BLaER1 treated with 17β-estradiol and CSF1 and Interleukin-3, amounts not matched to agents 10 nM and 100 nM (cell line): ENCODE measurements at regions not wholly inside any gene's neighbourhood (a gene's known extent, or its start where the extent isn't known, plus 50 kb on each side); places are given as distances from the start of the nearest gene placed in this dataset.

Source experiments
- H3K27ac ChIP-seq, 11 experiments: shearing (Covaris generic); formaldehyde crosslinking; 2 replicates each; pipeline ENCODE4 v1.8.1; 2022
- H3K27me3 ChIP-seq, 11 experiments: shearing (Covaris generic); formaldehyde crosslinking; 2 replicates each; pipeline ENCODE4 v1.8.1; 2022
- H3K36me3 ChIP-seq, 11 experiments: shearing (Covaris generic); formaldehyde crosslinking; 2 replicates each; pipeline ENCODE4 v1.8.1; 2022
- H3K4me1 ChIP-seq, 10 experiments: shearing (Covaris generic); formaldehyde crosslinking; 2 replicates each; pipeline ENCODE4 v1.8.1; 2022
- H3K4me2 ChIP-seq, 11 experiments: shearing (Covaris generic); formaldehyde crosslinking; 2 replicates each; pipeline ENCODE4 v1.8.1; 2022
- H3K4me3 ChIP-seq, 10 experiments: shearing (Covaris generic); formaldehyde crosslinking; 2 replicates each; pipeline ENCODE4 v1.8.1; 2022
- H3K9ac ChIP-seq, 11 experiments: shearing (Covaris generic); formaldehyde crosslinking; 2 replicates each; pipeline ENCODE4 v1.8.1; 2022
- H3K9me3 ChIP-seq, 11 experiments: shearing (Covaris generic); formaldehyde crosslinking; replicated peaks in 1 of 11; 2 replicates each; pipeline ENCODE4 v1.8.1; 2022
- H4K20me1 ChIP-seq, 11 experiments: shearing (Covaris generic); formaldehyde crosslinking; 2 replicates each; pipeline ENCODE4 v1.8.1; 2022
- Cebpa-rat ChIP-seq, 11 experiments: shearing (Covaris generic); IDR thresholded peaks; 2 replicates each; pipeline ENCODE4 v1.8.1; 2022

- Histone ChIP-seq H4K20me1 (no peaks in the 10 kb centered on the region), H3K36me3 (no peaks in the 10 kb centered on the region), H3K4me3 (no peak overlapping the region), H3K9ac (no peak overlapping the region), H3K4me2 (no peak overlapping the region), H3K27ac (no peak overlapping the region), H3K4me1 (no peaks in the 10 kb centered on the region), H3K9me3 (no peaks in the 10 kb centered on the region), H3K27me3 (no peaks in the 10 kb centered on the region)
- no peak for TF ChIP-seq Cebpa-rat (IDR thresholded peaks at IDR 0.05)
Measured at GRCh38 chr5:29770936-29771335, 1422.5 kb upstream of the CDH6 start.

GRCh38 chr5:29769474-29769873, 1424.0 kb upstream of the CDH6 start:
- no peaks in the 10 kb centered on the region for H3K36me3 ChIP-seq
- H3K27me3 ChIP-seq = no peaks in the 10 kb centered on the region
- no peaks in the 10 kb centered on the region for H3K9me3 ChIP-seq
- H3K9ac ChIP-seq = no peak overlapping the region
- no peak for TF ChIP-seq Cebpa-rat (IDR thresholded peaks at IDR 0.05)
- H4K20me1 ChIP-seq = no peaks in the 10 kb centered on the region
- no peaks in the 10 kb centered on the region for H3K4me1 ChIP-seq
- no peak overlapping the region for H3K4me2 ChIP-seq
- H3K4me3 ChIP-seq = no peak overlapping the region
- H3K27ac ChIP-seq = no peak overlapping the region

GRCh38 chr5:29758986-29759421, 1434.5 kb upstream of the CDH6 start:
- TF ChIP-seq Cebpa-rat (IDR thresholded peaks at IDR 0.05) = no peak
- Histone ChIP-seq H3K4me2 (no peak overlapping the region), H3K9ac (no peak overlapping the region), H3K27ac (no peak overlapping the region), H3K36me3 (no peaks in the 10 kb centered on the region), H3K4me3 (no peak overlapping the region), H4K20me1 (no peaks in the 10 kb centered on the region), H3K27me3 (no peaks in the 10 kb centered on the region), H3K4me1 (no peaks in the 10 kb centered on the region), H3K9me3 (no peaks in the 10 kb centered on the region)

DNA sequence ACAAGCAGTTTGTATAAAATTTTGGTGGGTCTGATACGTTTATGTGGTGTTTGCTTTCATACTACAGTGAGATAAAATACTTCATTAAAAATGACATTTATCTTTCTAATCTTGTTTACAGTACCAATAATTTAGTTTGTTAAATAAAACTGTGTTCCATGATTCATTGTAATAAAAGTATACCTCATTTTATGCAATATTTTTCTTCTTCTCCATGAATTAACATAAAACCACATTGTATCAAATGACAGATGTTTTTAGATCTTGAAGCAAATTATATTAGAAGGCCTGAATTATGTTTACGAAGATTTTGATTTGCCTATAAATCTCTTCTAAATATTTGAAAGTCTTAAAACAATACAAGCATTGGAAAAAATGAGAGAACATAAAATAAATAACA, 1443.0 kb upstream of the CDH6 start:
- Histone ChIP-seq H3K4me1 (no peaks in the 10 kb centered on the region), H3K9me3 (no peaks in the 10 kb centered on the region), H3K4me3 (no peak overlapping the region), H4K20me1 (no peaks in the 10 kb centered on the region), H3K27ac (no peak overlapping the region), H3K9ac (no peak overlapping the region), H3K27me3 (no peaks in the 10 kb centered on the region), H3K36me3 (no peaks in the 10 kb centered on the region), H3K4me2 (no peak overlapping the region)
- no peak for TF ChIP-seq Cebpa-rat (IDR thresholded peaks at IDR 0.05)

GRCh38 chr5:29744618-29745017, 1448.9 kb upstream of the CDH6 start:
- Histone ChIP-seq H3K27me3 (no peaks in the 10 kb centered on the region), H3K9ac (no peak overlapping the region), H3K4me2 (no peak overlapping the region), H3K4me1 (no peaks in the 10 kb centered on the region), H3K36me3 (no peaks in the 10 kb centered on the region), H4K20me1 (no peaks in the 10 kb centered on the region), H3K9me3 (no peaks in the 10 kb centered on the region), H3K4me3 (no peak overlapping the region), H3K27ac (no peak overlapping the region)
- no peak for TF ChIP-seq Cebpa-rat (IDR thresholded peaks at IDR 0.05)

GRCh38 chr5:29720954-29721353, 1472.5 kb upstream of the CDH6 start:
- no peaks in the 10 kb centered on the region for H3K9me3 ChIP-seq
- no peak overlapping the region for H3K9ac ChIP-seq
- no peak overlapping the region for H3K4me2 ChIP-seq
- no peaks in the 10 kb centered on the region for H4K20me1 ChIP-seq
- no peaks in the 10 kb centered on the region for H3K27me3 ChIP-seq
- no peak overlapping the region for H3K4me3 ChIP-seq
- no peak for TF ChIP-seq Cebpa-rat (IDR thresholded peaks at IDR 0.05)
- no peaks in the 10 kb centered on the region for H3K36me3 ChIP-seq
- no peak overlapping the region for H3K27ac ChIP-seq
- no peaks in the 10 kb centered on the region for H3K4me1 ChIP-seq

DNA sequence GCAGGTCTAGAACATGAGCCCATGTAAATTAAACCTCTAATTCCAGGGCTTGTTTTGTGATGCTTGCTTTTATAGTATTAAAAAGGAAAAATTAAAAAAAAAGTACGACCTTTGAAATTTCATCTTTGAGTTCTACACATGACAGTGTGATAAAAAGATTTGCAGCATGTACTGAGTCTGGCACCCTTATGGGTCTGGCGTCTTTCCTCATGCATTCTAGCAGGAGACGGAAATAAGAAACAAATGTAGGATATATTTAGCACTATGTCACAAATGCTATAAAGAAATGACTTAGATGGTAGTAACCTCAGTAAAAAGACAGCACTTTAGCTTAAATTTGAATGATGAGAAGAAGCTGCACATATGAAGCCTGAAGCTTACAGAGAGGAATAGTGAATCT, 1474.3 kb upstream of the CDH6 start:
- H3K36me3 ChIP-seq = no peaks in the 10 kb centered on the region
- no peaks in the 10 kb centered on the region for H3K27me3 ChIP-seq
- no peak overlapping the region for H3K4me3 ChIP-seq
- no peak for TF ChIP-seq Cebpa-rat (IDR thresholded peaks at IDR 0.05)
- H3K4me2 ChIP-seq = no peak overlapping the region
- no peaks in the 10 kb centered on the region for H4K20me1 ChIP-seq
- no peaks in the 10 kb centered on the region for H3K9me3 ChIP-seq
- no peak overlapping the region for H3K27ac ChIP-seq
- H3K9ac ChIP-seq = no peak overlapping the region
- H3K4me1 ChIP-seq = no peaks in the 10 kb centered on the region

GRCh38 chr5:29715167-29715566, 1478.3 kb upstream of the CDH6 start:
- Histone ChIP-seq H3K4me2 (no peak overlapping the region), H3K36me3 (no peaks in the 10 kb centered on the region), H3K27me3 (no peaks in the 10 kb centered on the region), H3K4me3 (no peak overlapping the region), H3K27ac (no peak overlapping the region), H3K9me3 (no peaks in the 10 kb centered on the region), H3K9ac (no peak overlapping the region), H4K20me1 (no peaks in the 10 kb centered on the region), H3K4me1 (no peaks in the 10 kb centered on the region)
- TF ChIP-seq Cebpa-rat (IDR thresholded peaks at IDR 0.05) = no peak

GRCh38 chr5:29702875-29703274, 1490.6 kb upstream of the CDH6 start:
- no peaks in the 10 kb centered on the region for H3K4me1 ChIP-seq
- H3K27me3 ChIP-seq = no peaks in the 10 kb centered on the region

GRCh38 chr5:29701600-29701999, 1491.9 kb upstream of the CDH6 start:
- Histone ChIP-seq H3K4me3 (no peak overlapping the region), H3K27me3 (no peaks in the 10 kb centered on the region), H3K4me2 (no peak overlapping the region), H3K27ac (no peak overlapping the region), H4K20me1 (no peaks in the 10 kb centered on the region), H3K36me3 (no peaks in the 10 kb centered on the region), H3K9me3 (no peaks in the 10 kb centered on the region), H3K4me1 (no peaks in the 10 kb centered on the region), H3K9ac (no peak overlapping the region)
- no peak for TF ChIP-seq Cebpa-rat (IDR thresholded peaks at IDR 0.05)

More at GRCh38 chr5:29702875-29703274, 1490.6 kb upstream of the CDH6 start:
- H3K36me3 ChIP-seq = no peaks in the 10 kb centered on the region
- H3K9me3 ChIP-seq = no peaks in the 10 kb centered on the region
- no peak overlapping the region for H3K9ac ChIP-seq
- H4K20me1 ChIP-seq = no peaks in the 10 kb centered on the region
- H3K27ac ChIP-seq = no peak overlapping the region
- no peak overlapping the region for H3K4me3 ChIP-seq
- TF ChIP-seq Cebpa-rat (IDR thresholded peaks at IDR 0.05) = no peak
- no peak overlapping the region for H3K4me2 ChIP-seq
